HG02973 (cell line): ENCODE measurements at regions not wholly inside any gene's neighbourhood (a gene's known extent, or its start where the extent isn't known, plus 50 kb on each side); places are given as distances from the start of the nearest gene placed in this dataset.

Source experiments
- ATAC-seq: cut with Tn5 transposase; IDR thresholded peaks from one replicate; pipeline ENCODE4 v1.9.1; 2021; ENCODE audit warnings: moderate library complexity; ENCODE audit not compliant: unreplicated experiment

- ATAC-seq, result no peak
Observed at GRCh38 chr2:84290537-84290936, 168.5 kb downstream of the SUCLG1 start.

- no peak for ATAC-seq
Observed at GRCh38 chr2:84288293-84288692, 170.8 kb downstream of the SUCLG1 start.

- ATAC-seq, result no peak
Observed at GRCh38 chr2:84286878-84287277, 172.2 kb downstream of the SUCLG1 start.

- ATAC-seq, result no peak
Observed at GRCh38 chr2:84285056-84285747, 173.9 kb downstream of the SUCLG1 start.

GRCh38 chr2:84283506-84283905 lies 175.6 kb downstream of the SUCLG1 start:
- no peak for ATAC-seq

- ATAC-seq, result no peak
Observed at GRCh38 chr2:84281510-84281909, 177.6 kb downstream of the SUCLG1 start.

GRCh38 chr2:84280873-84281272 lies 178.2 kb downstream of the SUCLG1 start:
- no peak for ATAC-seq

GRCh38 chr2:84278386-84278785 lies 180.7 kb downstream of the SUCLG1 start:
- ATAC-seq, result no peak

- ATAC-seq, result no peak
Observed at GRCh38 chr2:84276590-84277255, 182.4 kb downstream of the SUCLG1 start.

- no peak for ATAC-seq
Observed at GRCh38 chr2:84273406-84273805, 185.7 kb downstream of the SUCLG1 start.

- ATAC-seq, result no peak
Observed at GRCh38 chr2:84271977-84272376, 187.1 kb downstream of the SUCLG1 start.

GRCh38 chr2:84257831-84258230 lies 201.2 kb downstream of the SUCLG1 start:
- ATAC-seq, result no peak

GRCh38 chr2:84251651-84252302 lies 207.3 kb downstream of the SUCLG1 start:
- no peak for ATAC-seq

GRCh38 chr2:84249140-84249539 lies 209.9 kb downstream of the SUCLG1 start:
- ATAC-seq, result no peak

- no peak for ATAC-seq
Observed at GRCh38 chr2:84247532-84247931, 211.5 kb downstream of the SUCLG1 start.

GRCh38 chr2:84243788-84244733 lies 215.0 kb downstream of the SUCLG1 start:
- ATAC-seq, result no peak

GRCh38 chr2:84238907-84239306 lies 220.2 kb downstream of the SUCLG1 start:
- no peak for ATAC-seq

GRCh38 chr2:84236288-84236687 lies 222.8 kb downstream of the SUCLG1 start:
- ATAC-seq, result no peak

- no peak for ATAC-seq
Observed at GRCh38 chr2:84234103-84234502, 225.0 kb downstream of the SUCLG1 start.

- ATAC-seq, result no peak
Observed at GRCh38 chr2:84231478-84231877, 227.6 kb downstream of the SUCLG1 start.

- no peak for ATAC-seq
Observed at GRCh38 chr2:84224121-84224520, 235.0 kb downstream of the SUCLG1 start.
